NCI-H2227 treated with DMSO at 0.1 percent for 48 hours (cell line): ENCODE measurements at regions not wholly inside any gene's neighbourhood (a gene's known extent, or its start where the extent isn't known, plus 50 kb on each side); places are given as distances from the start of the nearest gene placed in this dataset.
"Not testable (repeated sequence)": the region's sequence is repeated elsewhere in the genome, so short reads cannot be mapped to it uniquely, and the experiment has no call there.

Source experiments
- DNase-seq: peaks from one replicate; lab custom pipeline; 2025; lab: John Stamatoyannopoulos, UW

DNA sequence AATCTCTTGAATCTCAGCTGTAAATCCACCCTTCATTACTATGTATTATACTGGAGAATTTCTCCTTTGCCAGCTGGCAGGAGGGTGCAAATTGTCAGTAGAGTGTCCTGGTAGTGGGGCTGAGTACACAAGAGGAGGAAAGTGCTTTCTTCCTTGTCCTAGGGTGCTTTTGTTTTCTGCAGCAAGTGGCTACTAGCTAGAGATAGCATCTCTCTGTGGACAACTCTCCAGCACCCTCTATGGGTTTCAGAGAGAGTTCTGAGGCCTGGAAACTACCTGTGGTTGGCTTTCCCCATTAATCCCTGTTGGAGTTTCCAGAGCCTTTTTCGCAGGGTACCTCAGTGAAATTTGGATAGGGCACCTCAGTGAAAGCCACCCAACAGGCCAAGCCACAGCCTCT lies 422.5 kb upstream of the RGS17 start:
- no peak for DNase-seq

DNA sequence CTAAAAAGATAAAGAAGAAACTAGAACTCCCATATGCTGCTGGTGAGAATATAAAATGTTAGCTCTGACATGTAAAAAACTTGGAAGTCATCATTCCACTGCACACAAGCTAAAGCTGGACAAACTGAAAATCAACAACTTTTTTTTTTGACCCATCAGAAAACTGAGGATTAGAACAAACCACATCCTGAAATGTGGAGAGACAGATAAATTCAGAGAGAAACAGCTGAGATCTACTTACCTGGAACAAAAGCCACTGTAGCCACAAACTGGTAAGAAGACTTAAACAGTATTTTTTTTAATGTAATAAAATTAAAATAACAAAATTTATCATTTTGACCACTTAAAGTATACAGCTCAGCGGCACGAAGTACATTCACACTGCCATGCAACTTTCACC lies 408.5 kb upstream of the RGS17 start:
- DNase-seq: no peak

DNA sequence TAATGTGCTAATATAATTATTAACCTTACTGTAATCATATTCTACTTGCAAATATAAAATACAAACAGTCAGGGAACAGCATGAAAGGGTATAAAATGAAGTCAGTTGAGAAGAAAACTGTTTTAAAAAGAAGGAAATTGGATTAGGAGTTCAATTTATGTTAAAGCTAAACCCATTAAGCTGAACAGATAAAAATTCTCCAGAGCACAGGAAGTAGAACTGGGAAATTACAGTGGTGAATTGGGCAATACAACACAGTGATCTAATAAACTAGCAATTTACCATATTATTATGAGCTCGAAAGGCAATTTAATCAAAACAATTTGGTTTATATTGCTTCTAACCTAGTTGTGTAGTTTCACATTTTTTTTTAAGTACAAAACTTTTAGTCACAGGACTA lies 407.4 kb upstream of the RGS17 start:
- no peak for DNase-seq

DNA sequence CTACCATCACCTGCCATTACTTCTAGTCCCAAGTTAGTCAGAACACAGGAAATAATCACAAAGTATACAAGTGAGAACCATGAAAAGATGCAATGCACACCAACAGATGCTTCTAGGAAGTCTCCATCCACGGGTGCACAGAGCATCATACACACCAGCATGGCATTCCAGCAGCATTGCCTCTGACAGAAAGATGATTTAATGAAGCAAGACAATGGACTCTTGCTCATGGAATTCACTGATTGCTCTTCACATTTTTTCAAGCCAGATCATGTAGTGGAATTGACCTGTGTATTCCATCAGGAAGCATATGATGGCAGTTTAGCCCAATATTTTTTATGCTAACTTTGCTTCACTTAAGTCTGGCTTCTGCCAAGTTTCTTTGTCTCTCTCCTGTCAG lies 406.3 kb upstream of the RGS17 start:
- no peak for DNase-seq

DNA sequence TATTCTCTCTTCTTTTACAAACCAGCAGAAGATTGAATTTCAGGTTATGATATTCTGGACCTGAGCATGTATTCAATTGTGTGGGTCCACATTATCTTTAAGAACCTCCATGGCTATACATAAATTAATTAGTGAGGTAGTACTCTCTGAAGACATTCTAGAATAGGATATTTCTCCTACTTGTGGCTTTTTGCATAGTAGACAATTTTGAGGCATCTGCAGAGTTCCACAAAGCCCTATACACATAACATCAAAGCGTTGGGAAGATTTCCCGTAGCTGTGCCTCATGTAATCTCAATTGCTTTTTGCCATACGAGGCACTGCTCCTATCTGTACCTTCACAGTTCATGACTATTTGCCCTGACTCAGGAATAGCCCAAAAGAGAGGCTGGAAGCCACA lies 395.4 kb upstream of the RGS17 start:
- DNase-seq: no peak

DNA sequence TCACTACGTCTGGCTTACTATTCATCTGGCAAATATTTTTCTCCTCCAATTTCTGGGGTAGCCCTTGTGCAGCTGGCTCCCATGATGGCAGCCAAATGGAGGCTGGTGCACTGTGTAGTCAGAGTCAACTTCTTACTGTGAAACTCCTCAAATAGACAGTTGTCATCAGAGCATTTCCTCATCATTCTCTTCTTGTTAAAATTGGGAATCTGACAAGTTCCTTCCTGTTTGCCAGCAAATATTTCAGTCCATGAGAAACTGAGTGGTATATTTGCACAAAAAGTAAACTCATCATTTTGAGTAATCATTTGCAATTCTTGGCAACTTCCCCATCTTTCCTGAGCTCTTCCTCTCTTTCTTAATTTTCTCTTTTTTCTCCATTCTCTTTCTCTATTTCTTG lies 394.9 kb upstream of the RGS17 start:
- DNase-seq: no peak

DNA sequence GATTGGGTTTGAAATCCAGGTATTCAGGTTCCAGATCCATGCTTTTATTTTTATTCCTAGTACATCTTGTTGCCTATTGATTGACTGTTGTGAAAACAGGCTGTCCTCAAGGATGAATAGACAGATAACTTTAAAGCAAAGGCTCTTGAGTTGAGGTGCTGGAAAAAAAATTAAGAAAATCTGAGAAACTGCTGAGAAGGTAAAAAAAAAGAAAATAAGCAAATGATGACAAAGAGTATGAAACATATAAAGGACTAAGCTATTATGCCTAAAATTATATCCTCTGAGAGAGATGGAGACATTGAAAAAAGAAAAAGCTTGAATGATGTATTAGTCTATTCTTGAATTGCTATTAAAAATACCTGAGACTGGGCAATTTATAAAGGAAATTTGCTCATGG lies 392.3 kb upstream of the RGS17 start:
- DNase-seq: no peak

DNA sequence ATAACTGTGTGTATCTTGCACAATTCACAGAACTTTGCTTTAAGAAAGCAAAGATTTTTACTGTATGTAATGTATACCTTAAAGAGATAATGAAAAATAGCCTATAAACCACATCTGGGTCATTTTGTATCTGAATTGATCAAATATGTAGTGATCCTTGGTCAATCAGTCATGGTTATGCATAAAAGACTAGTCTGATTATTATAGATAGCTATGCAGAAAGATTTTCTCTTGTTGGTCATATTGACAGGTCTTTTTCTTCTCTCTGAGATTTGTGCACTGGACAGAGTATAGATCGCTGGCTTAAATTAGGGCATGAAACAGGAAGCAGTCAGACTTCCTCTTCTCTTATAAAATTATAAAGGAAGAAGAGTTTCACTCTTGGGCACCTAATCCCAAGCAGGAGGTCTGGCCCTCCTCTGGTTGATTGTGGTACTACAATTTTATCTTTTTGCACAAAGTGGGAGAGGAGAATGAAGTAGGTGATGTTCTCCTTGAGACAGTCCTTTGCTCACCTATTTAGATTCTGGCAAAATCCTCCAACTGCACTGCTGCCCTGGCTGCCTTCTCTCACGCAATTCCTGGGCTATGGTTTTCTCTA lies 380.9 kb upstream of the RGS17 start:
- DNase-seq: no peak

DNA sequence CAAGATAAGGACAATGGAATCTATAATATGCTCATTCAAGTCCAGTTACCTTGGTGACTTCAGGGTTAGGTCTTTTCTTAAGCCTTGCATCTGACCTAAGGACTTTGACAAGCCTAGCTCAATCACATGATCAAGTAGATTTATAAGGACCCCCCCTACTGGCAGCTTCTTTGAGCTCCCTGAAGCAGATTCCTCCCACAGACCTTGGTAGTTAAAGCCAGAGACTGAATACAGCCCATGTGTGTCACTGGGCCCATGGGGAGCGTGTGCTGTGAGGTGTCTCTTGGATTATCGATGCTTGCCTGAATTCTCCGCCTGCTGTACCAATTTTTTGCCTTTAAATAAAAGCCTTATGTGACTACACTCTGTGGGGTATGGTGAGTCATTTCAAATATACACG lies 372.7 kb upstream of the RGS17 start:
- DNase-seq: no peak

DNA sequence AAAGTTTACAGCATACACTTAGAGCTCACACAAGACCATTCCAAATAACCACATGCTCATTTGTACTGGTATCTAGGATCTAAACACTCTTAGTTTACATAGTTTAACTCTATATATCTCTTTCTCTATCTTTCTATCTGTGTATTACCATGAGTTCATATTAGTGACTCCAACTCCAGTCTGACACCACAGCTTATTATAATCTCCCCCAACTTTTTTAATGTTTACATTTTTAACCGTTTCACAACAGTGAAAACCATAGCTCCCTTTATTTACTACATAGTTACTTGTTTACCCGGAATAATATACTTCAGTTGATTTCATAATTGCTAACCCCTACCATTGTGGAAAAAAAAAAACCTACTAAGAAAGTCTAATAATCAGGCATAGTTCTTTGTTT lies 362.4 kb upstream of the RGS17 start:
- no peak for DNase-seq

DNA sequence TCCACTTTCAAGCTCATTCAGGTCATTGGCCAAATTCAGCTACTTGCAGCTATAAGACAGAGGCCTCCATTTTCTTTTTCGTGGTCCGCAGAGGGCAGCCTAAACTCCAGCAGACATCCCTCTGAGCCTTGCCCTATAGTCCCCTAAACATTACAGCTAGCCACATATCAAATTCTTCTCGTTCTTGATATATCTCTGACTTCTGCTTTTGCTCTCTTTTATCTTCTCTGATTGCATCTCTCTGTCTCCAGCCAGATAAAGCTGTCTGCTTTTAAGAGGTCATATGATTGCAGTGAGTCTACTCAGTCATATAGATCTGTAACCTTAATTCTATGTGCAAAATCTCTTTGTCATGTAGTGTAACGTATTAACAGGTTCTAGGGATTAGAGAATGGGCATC lies 358.4 kb upstream of the RGS17 start:
- no peak for DNase-seq

DNA sequence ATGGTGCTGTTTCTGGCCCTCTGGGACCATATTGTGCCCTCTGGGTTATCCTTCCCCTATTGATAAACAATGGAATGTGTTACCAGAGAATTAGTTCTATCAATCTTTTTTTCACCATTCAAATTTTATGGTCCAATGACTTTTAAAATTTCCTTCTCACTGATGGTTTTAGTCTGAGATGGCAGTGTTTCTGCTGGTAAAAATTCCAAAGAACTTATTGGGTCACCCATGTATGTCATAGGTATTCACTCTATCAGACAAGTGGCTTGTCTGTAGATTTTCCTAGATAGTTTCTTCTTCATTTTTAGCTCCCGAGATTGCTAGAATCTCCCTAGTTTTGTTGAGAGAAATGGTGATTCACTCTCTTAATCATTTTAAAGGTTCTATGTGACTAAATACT lies 357.2 kb upstream of the RGS17 start:
- DNase-seq: no peak

DNA sequence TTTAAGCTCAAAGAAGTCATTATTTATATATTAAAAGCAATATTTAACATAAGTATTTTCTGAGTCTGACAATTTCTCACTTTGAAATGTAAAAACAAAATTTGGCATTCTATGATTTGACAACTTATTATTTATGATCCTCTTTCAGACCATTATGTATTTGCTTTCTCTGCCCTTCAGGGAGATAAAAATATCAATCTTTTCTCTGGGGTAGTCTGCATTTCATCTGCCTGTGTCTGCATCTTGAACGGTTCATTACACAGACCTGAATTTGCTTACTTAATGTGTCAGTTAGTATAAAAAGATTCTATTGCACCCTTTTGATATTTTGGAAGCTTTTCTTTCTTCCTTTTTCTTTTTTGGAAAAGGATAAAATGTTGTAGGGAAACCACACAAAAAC lies 354.0 kb upstream of the RGS17 start:
- DNase-seq: no peak

DNA sequence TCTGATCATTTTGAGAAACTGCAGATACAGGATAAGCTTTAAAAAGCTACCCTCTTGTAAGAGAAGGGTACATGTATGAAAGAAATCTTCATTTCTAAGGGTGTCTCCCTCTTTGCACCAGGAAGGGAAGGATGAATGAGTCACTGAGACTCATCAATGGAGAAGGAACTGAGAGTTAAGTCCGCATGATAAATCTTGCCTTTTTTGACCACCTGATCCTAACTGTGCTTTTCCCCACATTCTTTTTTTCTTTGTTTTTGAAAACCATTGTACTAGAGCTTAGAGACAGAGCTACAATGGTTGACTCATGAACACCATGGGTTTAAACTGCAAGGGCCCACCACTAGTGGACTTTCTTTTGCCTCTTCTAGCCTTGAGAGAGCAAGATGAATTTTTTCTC lies 353.0 kb upstream of the RGS17 start:
- no peak for DNase-seq

DNA sequence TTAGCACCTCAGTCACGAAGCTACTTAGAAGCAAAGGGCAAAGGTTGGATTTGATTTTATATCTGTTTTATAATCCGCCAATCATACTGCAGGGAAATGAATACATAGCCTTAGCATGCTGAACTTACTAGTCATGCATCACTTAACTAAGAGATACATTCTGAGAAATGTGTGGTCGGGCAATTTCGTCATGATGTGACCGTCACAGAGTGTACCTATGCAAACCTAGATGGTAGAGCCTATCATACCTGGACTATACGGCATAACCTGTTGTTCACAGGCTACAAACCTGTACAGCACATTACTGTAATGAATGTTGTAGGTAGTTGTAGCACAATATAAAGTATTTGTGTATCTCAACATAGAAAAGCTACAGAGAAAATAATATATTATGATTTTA lies 345.2 kb upstream of the RGS17 start:
- DNase-seq: no peak

DNA sequence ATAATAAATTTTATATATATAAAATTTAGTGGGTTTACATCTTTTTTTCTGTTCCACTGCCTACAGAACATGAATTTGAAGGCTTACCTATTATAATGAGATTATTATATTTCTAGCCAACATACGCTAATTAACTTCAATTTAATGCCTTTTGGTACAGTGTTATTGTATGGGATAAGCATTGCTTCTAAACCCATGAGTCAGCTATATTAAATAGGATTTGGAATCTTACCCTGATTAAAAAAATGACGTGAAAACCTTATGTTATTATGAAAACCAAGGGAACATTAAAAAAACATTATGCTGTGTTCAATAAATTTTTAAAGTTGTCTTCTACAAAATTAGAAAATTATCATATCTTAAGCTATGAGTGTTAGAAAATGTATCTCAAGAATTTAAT lies 334.0 kb upstream of the RGS17 start:
- DNase-seq: no peak

DNA sequence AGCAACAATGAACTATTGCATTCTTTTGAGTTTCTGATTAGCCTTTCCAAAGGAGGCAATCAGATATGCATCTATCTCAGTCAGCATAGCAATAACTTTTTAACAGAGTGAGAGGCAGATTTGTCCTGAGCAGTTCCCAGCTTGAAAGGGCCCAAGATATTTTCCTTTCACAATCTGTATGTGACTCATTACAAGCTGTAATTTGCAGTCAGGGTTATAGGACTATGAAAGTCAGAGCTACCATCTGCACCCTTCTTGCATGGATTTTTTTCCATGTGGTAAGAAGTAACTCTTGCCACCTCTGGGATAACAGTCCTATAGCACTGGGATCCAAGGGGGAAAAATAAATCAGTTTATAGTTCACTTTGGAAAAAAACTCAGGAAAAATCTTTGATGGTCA lies 318.2 kb upstream of the RGS17 start:
- DNase-seq: no peak

DNA sequence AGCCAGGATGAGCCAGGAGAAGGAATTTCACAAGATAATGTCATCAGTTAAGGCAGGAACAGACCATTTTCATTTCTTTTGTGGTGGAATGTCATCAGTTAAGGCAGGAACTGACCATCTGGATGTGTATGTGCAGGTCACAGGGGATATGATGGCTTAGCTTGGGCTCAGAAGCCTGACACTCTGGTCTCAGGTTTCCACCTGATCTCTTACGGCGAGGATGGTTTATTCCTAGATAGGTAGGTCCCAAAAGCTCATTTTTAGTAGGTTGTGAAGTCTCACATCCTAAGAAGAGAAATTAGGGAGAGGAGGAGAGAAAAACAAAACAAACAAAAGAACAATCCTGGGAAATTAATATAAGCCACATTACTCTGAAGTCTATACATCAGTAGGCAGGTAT lies 311.7 kb upstream of the RGS17 start:
- DNase-seq: not testable (repeated sequence)

DNA sequence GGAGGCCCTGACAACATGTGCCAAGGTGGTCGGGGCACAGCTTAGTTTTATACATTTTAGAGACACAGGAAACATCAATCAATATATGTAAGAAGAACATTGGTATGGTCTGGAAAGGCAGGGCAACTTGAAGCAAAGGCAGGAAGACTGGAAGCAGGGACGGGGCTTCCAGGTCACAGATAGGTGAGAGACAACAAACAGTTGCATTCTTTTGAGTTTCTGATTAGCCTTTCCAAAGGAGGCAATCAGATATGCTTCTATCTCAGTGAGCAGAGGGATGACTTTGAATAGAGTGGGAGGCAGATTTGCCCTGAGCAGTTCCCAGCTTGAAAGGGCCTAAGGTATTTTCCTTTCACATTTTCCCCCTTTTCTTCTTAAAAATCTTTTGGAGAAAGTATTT lies 311.0 kb upstream of the RGS17 start:
- no peak for DNase-seq

DNA sequence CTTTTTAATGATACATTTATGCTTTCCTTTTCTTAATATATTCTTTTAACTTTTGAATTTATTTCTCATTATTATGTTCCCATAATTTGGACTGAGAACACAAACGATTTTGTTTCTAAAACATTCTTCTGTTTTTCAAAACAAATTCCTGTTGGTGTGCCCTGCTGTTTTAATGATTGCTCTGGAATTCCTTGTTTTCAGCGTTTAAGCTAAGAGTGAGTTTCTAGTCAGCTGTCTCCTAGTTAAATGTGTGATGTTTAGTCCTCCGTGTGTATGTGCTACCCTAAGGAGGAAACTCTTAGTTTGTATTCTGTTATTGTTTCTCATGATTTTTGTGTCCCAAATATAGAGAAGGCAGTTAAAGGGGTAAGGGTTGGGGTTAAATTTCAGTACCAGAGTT lies 306.1 kb upstream of the RGS17 start:
- no peak for DNase-seq

DNA sequence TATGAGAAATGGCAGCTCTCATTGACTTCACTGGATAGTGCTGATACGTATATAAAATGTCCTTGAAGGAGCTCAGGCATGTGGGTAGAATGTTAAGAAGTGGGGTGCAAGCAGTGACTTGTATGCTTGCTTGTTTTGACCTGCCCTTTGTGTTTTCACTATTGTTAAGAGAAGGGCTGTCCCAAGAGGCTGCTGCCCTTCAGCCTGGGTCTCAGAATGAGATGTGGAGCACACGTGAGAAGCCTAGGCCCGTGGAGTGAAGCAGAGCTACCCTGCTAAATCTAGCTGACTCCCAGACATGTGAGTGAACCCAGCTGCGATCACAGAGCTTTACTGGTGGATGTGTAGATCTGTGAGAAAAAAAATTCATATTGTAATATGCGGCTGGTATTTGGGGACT lies 305.3 kb upstream of the RGS17 start:
- no peak for DNase-seq

DNA sequence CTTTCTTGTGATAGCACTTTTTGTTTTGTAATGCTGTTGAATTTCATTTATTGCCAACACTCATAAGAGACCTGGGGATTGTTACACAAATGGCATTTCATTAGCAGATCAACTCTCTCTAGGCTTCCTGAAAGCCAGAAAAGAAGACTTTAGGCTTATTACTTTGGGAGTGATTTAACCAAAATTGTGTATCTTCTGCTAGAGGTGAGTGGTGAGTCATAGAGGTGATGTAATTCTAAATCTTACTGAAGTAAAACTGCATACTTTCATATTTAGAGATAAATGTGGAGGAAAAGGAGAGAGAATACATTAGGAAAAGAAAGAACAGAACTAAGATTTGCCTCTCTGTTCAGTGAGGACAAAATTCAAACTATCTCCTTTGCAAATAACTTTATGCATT lies 304.7 kb upstream of the RGS17 start:
- no peak for DNase-seq

DNA sequence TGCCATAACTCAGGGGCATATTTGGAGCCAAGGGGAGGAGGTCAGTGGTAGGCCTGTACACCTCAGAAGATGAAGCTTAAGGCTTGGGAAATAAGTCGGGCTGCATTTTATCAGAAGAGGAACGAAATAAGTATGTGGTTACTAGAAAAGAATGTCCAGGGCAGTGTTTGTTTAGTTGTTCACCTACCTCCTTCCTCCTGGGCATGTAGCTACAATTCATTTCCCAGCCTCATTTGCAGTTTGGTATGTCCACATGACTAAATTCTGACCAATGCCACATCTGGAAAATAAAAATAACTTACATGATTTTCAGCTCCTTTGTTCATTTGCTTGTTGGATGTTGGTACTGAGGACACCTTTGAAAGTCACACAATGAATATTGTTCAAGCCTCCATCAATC lies 294.5 kb upstream of the RGS17 start:
- no peak for DNase-seq

DNA sequence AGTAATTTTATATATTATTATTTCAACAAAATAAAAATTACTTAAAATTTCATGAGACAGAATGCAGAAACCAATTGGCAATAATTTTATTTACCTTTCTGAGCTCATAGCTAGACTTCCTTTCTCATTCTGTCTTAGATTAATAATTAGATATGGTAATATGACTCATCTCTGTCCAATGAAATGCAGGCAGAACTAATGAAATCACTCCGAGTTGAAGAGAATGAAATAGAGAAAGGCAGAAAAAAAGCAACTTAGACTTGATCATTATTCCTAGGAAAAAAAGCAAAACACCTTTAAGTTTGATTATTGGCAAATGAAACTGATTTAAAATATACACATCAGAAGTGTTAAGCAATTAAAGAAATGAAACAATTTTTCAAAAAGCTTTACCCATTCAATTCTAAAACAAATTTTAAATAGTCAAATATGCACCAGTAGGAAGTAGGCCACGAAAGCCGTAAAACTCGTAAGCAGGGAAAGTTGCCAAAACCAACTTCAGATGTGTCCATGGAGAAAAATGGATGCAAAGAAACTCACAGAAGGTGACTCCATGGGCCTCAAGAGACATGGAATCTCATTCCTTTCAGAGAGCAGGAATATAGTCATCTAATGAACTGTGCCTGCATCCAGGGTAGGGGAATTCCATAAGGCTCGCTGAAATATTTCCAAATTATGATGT lies 293.8 kb upstream of the RGS17 start:
- DNase-seq: no peak

DNA sequence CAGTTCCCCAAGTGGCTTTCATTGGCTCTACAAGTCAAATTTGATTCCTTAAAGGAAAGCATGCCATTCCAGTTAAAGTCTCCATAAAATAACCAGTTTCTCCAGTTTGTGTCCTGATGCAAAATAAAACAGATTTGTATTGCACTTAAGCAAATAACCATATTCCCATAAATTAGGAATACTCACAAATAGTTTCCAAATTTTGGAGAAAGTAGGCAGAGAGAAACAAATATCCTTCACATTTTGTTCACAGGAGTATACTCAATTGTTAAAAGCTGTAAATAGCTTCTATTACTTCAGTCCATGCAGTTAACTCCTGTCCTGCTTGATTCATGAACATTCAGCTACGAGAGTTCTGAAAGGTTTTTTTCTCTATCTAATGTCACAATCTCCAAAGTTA lies 281.4 kb upstream of the RGS17 start:
- DNase-seq: no peak
